GM18867 (cell line): ENCODE measurements at regions not wholly inside any gene's neighbourhood (a gene's known extent, or its start where the extent isn't known, plus 50 kb on each side); places are given as distances from the start of the nearest gene placed in this dataset.

Experiments used
- ATAC-seq: cut with Tn5 transposase; IDR thresholded peaks from one replicate; pipeline ENCODE4 v1.9.1; 2021; ENCODE audit warnings: mild to moderate bottlenecking, moderate library complexity; ENCODE audit not compliant: unreplicated experiment

GRCh38 chr13:21757763-21758162 is 86.9 kb downstream of the FGF9 start:
- no peak for ATAC-seq

- no peak for ATAC-seq
These were observed 87.6 kb downstream of the FGF9 start for GRCh38 chr13:21758441-21758840.

DNA sequence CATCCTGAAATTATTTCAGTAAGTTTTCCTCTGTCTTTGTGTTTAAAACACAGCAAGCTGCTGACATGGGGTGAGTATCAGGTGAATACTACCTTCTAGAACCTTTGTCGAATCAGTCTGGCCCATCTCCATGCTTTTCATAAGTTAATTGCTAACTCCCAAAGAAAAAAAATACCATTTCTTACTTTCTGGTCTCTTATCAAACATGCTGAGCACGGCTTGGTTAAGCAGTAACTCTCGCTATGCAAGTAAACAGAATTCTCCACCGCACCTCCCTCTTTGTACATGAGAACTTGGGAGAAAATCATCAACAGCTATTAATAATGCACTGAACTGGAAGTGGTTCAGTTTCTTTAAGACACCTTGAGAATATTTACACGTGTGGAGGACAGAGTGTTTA is 88.6 kb downstream of the FGF9 start:
- ATAC-seq = no peak

DNA sequence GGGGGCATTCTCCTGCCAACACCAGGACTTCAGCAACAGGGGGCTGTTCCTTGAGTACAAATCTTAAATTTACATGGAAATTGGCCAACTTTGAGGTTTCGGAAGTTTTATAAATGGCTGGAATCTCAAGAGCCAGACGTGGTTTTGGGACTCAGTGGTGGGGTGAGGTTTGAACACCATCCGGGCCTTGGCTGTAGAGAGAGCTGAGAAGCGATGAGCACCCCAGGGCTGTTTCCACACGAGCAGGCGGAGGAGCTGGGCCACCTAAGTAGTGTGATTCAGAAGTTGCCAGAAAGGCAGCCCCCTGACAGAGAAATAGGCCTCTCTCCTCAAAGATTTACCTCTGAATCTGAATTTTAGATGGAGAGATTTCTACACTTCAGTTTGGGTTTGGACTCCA is 89.0 kb downstream of the FGF9 start:
- ATAC-seq = no peak

- no peak for ATAC-seq
These were observed 90.9 kb downstream of the FGF9 start for GRCh38 chr13:21761770-21762169.

- ATAC-seq = no peak
These were observed 91.6 kb downstream of the FGF9 start for GRCh38 chr13:21762512-21762911.

DNA sequence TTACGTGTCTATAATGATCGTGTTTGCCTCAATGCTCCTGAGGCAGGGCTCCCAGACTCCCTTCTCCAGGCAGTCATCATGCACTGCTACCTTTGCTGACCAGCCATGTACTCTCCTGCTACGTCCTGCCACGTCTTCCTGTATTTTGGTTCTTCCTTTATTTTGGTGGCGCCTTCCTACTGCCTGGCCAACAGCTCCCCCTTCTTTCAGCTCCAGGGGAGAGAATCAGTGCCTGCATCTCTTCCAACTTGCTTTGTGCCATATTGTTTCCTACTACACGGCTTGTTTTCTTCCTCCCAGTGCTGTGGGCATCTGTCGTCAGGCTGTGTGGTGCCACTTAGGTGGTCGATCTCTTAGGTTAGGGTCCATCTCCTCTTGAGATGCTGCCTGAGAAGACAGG is 96.2 kb downstream of the FGF9 start:
- ATAC-seq = no peak

DNA sequence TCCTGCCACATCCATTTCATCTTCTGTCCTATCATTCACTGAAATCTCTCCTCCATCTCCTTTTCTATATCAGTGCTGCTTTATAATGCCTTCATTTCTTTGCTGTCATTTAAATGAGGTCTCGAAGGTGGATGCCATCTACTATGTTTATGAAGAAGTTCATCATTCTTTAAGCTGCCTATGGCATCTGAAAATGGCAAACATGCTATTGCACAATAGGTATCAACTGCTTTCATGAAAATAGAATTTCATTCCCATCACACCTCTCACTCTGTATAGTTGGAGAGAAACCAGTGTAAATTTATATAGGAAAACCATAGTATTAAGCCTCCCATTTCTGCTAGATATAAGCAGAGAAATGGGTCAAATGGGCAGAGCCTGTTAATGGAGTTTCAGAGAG is 100.2 kb downstream of the FGF9 start:
- ATAC-seq = no peak

DNA sequence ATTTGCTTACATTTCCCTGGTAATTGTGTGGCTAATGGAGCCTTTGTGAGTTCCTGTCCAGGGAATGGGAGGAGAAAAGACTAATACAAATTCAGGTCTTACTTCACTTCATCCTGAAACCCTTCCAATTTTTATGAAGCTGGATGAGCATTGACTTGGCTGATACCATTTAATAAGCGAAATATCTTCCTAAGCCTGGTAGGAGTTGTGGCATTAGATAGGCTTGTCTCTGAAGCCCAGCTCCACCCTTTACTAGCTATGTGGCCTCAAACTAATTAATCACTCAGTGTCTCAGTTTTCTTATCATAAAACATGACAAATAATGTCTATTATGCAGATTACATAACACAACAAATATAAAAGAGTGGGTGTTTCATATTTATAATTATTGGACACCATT is 106.3 kb downstream of the FGF9 start:
- no peak for ATAC-seq

GRCh38 chr13:21777813-21778212 is 106.9 kb downstream of the FGF9 start:
- ATAC-seq = no peak

DNA sequence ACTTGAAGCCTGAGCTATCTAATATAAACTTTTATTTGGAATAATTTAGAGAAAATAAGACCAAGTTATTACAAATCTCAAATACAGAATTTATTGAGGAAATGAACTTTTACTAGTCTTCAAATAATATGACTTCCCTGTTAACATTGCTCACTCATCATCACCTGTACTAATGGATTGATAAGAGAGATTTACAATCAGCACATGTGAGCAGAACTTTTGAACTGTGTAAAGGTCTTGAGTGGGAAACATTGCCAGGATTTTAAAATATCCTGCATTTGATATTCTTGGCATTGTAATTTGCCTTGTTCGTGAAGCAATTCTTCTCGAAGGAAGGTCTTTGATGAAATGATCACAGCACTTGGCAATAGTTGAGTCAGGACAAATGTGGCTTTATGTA is 111.9 kb downstream of the FGF9 start:
- no peak for ATAC-seq

DNA sequence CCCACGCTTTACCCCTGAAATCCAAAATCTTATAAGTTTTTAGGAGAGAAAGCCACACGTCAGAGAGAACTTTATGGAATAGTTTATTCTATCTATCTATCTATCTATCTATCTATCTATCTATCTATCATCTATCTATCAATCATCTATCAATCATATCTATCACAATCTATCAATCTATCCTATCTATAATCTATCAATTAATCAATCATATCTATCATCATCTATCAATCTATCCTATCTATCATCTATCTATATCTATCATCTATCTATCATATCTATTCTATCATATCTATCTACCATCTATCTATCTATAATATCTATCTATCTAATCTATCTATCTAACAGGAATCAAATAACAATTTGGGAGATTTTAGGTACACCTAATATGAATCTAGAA is 115.1 kb downstream of the FGF9 start:
- ATAC-seq = no peak

- no peak for ATAC-seq
These were observed 125.2 kb downstream of the FGF9 start for GRCh38 chr13:21796066-21796465.

DNA sequence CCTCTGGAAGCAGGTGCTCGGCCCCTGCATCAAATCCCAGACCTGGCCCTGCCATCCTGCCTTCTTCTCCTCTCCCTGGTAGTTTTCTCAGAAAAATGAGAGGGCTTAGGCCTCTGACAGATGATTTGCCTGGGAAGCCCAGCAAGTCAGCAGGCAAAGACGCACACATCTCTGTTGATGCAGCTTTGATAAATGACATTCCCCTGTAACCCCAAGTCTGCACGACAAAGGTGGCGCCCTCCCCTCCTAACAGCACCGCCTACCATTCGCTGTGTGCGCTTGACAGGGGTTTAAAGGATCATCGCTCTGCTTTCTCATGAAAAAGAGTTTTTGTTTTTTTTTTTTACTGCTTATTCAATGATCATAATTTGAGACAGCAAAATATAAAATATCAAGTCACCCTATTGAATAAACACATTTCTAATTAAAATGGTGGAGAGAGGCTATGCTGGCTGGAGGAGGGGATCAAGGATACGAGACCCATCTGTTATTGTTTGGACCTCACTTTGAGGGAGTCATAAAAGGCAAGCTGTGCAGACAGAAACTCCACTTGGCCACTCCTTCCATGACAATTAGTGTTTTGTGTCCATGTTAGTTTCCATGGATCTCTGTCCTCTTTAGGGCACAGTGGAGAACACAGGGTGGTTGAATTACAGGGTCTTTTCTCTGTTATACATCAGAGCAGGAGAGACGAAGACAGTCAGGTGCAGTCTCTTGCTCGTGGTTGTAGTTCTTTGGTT is 126.1 kb downstream of the FGF9 start:
- no peak for ATAC-seq

DNA sequence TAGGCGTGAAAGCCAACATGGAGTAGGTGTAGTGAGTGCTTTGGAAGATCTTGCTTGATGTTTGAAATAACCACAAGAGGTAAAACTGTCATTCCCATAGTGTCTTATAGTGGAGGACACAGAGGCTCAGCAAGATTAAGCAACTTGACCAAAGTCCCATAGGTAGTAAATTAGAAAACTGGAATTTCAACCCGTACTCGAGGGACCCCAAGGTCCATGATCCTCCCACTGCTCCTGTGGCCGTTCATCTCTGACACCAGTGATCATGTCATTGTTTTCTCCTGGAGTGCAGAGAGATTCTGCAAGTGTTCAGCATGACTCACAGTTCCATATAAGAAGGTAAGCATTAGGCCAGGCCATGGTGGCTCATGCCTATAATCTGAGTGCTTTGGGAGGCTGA is 126.9 kb downstream of the FGF9 start:
- no peak for ATAC-seq

DNA sequence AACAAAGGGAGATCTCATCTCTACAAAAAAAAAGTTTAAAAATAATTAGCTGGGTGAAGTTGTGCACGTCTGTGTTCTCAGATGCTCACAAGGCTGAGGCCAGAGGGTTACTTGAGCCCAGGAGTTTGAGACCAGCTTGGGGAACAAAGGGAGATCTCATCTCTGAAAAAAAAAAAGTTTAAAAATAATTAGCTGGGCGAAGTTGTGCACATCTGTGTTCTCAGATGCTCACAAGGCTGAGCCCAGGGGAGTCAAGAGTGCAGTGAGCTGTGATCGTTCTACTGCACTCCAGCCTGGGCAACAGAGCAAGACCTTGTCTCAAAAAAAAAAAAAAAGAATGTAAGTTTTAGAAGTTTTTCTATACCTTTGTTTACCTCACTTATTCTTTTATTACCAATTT is 127.3 kb downstream of the FGF9 start:
- ATAC-seq = no peak

DNA sequence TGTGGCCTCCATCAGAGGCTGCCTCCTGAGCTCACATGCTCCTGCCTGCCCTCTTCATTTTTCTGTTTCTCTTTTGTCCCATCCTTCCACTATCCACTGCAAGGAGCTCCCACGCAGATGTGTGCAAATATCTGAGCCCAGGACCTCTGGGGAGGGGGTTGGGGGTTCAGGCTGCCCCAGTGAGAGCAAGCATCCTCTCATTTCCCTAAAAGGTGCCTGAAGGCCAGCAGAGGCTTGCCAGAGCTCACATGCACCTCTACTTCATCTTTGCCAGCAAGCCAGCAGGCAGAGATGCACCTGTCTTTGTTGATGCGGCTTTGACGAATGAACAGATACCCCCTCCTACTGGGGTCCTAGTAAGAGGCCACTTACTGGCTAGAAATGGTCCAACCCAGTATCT is 128.8 kb downstream of the FGF9 start:
- no peak for ATAC-seq

GRCh38 chr13:21800837-21801616 is 130.2 kb downstream of the FGF9 start:
- no peak for ATAC-seq

- ATAC-seq = no peak
These were observed 134.9 kb downstream of the FGF9 start for GRCh38 chr13:21805733-21806132.

- ATAC-seq = no peak
These were observed 141.3 kb downstream of the FGF9 start for GRCh38 chr13:21812192-21812626.

DNA sequence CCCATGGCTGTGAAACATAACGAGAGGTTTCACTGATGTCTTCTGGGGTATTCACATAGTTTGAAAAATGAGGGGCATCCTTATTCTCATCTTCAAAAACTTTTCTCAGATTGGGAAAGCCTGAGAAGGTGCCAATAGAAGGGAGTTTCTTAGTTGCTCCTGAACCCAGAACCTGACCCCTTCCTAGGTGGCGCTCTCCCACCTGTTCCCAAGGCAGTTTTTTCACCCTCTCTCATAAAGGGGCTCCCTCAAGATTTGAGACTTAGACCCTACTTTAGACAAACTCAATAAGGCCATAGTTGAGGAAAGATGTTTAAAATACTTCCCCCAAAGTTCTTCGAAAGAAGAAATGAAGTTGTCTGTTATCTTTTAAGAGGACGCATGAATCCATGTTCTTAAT is 142.2 kb downstream of the FGF9 start:
- ATAC-seq = no peak

GRCh38 chr13:21813844-21814243 is 143.0 kb downstream of the FGF9 start:
- ATAC-seq = no peak
